GM19043 (cell line): ENCODE measurements at regions not wholly inside any gene's neighbourhood (a gene's known extent, or its start where the extent isn't known, plus 50 kb on each side); places are given as distances from the start of the nearest gene placed in this dataset.
A peak's percentile ranks its signal among the peaks of the same experiment; 100 is the strongest.

Experiments used
- ATAC-seq: cut with Tn5 transposase; IDR thresholded peaks from one replicate; pipeline ENCODE4 v1.9.1; 2021; ENCODE audit warnings: low read depth; ENCODE audit not compliant: unreplicated experiment

GRCh38 chr10:28778524-28778923, 101.2 kb downstream of the BAMBI start:
- ATAC-seq: no peak

- ATAC-seq: no peak
Measured at GRCh38 chr10:28781296-28781695, 104.0 kb downstream of the BAMBI start.

- ATAC-seq: no peak
Measured at GRCh38 chr10:28783087-28783486, 105.8 kb downstream of the BAMBI start.

- ATAC-seq: no peak
Measured at GRCh38 chr10:28785018-28785417, 107.7 kb downstream of the BAMBI start.

- ATAC-seq: no peak
Measured at GRCh38 chr10:28788252-28788651, 110.9 kb downstream of the BAMBI start.

- no peak for ATAC-seq
Measured at GRCh38 chr10:28788762-28789161, 111.4 kb downstream of the BAMBI start.

GRCh38 chr10:28790146-28790545, 112.8 kb downstream of the BAMBI start:
- no peak for ATAC-seq

GRCh38 chr10:28793482-28793881, 116.2 kb downstream of the BAMBI start:
- ATAC-seq: no peak

- ATAC-seq: no peak
Measured at GRCh38 chr10:28794986-28795385, 117.7 kb downstream of the BAMBI start.

- ATAC-seq: no peak
Measured at GRCh38 chr10:28796606-28797512, 119.5 kb downstream of the BAMBI start.

GRCh38 chr10:28797904-28798371, 120.6 kb downstream of the BAMBI start:
- ATAC-seq: no peak

- ATAC-seq: no peak
Measured at GRCh38 chr10:28798428-28798955, 121.2 kb downstream of the BAMBI start.

- ATAC-seq: no peak
Measured at GRCh38 chr10:28798964-28799363, 121.6 kb downstream of the BAMBI start.

GRCh38 chr10:28800144-28800543, 122.8 kb downstream of the BAMBI start:
- no peak for ATAC-seq

- ATAC-seq: no peak
Measured at GRCh38 chr10:28801247-28801646, 123.9 kb downstream of the BAMBI start.

- no peak for ATAC-seq
Measured at GRCh38 chr10:28801869-28802268, 124.5 kb downstream of the BAMBI start.

- ATAC-seq: no peak
Measured at GRCh38 chr10:28805390-28805789, 128.1 kb downstream of the BAMBI start.

- ATAC-seq: no peak
Measured at GRCh38 chr10:28806488-28806941, 129.2 kb downstream of the BAMBI start.

GRCh38 chr10:28806951-28807759, 129.8 kb downstream of the BAMBI start:
- no peak for ATAC-seq

- peak; percentile 70 for ATAC-seq
Measured at GRCh38 chr10:28807760-28808613, 130.7 kb downstream of the BAMBI start.
